22Rv1 (cell line): ENCODE measurements at regions not wholly inside any gene's neighbourhood (a gene's known extent, or its start where the extent isn't known, plus 50 kb on each side); places are given as distances from the start of the nearest gene placed in this dataset.

Source experiments
- H3K27ac ChIP-seq: fragments of 450-650 bp; 2 replicates; pipeline ENCODE4 v1.5.1; 2017
- ZFX ChIP-seq: fragments of 450-650 bp; IDR thresholded peaks from 2 replicates; pipeline ENCODE4 v1.6.1; 2017; ENCODE audit warnings: antibody characterized with exemption, borderline replicate concordance
- TF ChIP-seq, protein P1 (sequence below): fragments of 450-650 bp; IDR thresholded peaks from 2 replicates; pipeline ENCODE4 v1.5.1; 2017; ENCODE audit warnings: mild to moderate bottlenecking

- H3K27ac ChIP-seq = no peak overlapping the region
- TF ChIP-seq, protein P1, sequence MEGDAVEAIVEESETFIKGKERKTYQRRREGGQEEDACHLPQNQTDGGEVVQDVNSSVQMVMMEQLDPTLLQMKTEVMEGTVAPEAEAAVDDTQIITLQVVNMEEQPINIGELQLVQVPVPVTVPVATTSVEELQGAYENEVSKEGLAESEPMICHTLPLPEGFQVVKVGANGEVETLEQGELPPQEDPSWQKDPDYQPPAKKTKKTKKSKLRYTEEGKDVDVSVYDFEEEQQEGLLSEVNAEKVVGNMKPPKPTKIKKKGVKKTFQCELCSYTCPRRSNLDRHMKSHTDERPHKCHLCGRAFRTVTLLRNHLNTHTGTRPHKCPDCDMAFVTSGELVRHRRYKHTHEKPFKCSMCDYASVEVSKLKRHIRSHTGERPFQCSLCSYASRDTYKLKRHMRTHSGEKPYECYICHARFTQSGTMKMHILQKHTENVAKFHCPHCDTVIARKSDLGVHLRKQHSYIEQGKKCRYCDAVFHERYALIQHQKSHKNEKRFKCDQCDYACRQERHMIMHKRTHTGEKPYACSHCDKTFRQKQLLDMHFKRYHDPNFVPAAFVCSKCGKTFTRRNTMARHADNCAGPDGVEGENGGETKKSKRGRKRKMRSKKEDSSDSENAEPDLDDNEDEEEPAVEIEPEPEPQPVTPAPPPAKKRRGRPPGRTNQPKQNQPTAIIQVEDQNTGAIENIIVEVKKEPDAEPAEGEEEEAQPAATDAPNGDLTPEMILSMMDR = no peak
- no peak for TF ChIP-seq ZFX
These were observed 207.0 kb upstream of the DCBLD2 start for GRCh38 chr3:99108508-99108907.

DNA sequence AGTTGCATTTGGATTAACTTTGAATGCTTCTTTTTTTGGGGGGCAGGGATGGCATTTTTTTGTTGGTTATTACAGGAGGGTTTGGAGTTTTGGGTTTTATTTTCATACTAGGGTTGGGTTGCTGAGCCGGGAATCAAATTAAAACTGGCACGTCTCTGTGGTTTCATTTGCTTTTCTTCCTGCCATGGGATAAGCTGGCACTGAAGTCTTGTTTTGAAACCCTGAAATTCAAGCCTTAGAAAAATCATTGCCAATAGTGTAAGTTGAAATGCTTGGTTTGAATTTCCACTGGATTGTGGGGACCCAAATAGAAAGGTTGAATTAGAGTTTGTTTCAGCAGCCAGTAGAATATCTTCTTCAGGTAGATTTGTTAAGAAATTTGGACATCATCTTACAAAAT lies 193.1 kb upstream of the DCBLD2 start:
- no peak overlapping the region for H3K27ac ChIP-seq
- TF ChIP-seq, protein P1 = no peak
- no peak for TF ChIP-seq ZFX

- no peak overlapping the region for H3K27ac ChIP-seq
- TF ChIP-seq, protein P1 = no peak
- TF ChIP-seq ZFX = no peak
These were observed 185.8 kb upstream of the DCBLD2 start for GRCh38 chr3:99087277-99087676.

DNA sequence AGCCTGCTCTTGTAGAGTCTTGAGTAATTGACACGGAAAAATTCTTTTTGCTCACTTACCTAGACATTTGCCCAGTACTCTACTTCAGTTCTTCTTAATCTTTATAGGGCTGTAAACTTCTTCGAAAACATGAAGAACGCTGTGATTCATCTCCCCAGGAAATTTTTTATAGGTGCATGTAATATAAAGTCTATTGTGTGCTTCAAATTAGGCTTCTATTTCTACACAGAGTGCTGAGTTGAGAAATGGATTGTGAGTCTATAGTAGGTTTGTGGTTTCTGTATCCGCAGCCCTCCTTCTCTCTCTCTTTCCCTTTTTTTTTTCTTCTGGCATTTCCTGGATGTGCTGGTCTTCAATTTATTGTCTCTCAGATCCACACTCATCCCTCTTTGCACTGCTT lies 183.3 kb upstream of the DCBLD2 start:
- TF ChIP-seq, protein P1 = no peak
- TF ChIP-seq ZFX = no peak
- no peak overlapping the region for H3K27ac ChIP-seq

GRCh38 chr3:99084156-99084555 lies 182.7 kb upstream of the DCBLD2 start:
- no peak for TF ChIP-seq ZFX
- TF ChIP-seq, protein P1 = no peak
- H3K27ac ChIP-seq = no peak overlapping the region

GRCh38 chr3:99071096-99071495 lies 169.6 kb upstream of the DCBLD2 start:
- TF ChIP-seq ZFX = no peak
- TF ChIP-seq, protein P1 = no peak
- H3K27ac ChIP-seq = no peak overlapping the region

GRCh38 chr3:99069973-99070372 lies 168.5 kb upstream of the DCBLD2 start:
- H3K27ac ChIP-seq = no peak overlapping the region
- TF ChIP-seq, protein P1 = no peak
- TF ChIP-seq ZFX = no peak
